Stimulated activated CD8-positive, alpha-beta memory T cell treated with anti-CD3 and anti-CD28 coated beads, Interleukin-7, amount 100 ng/mL, for 48 hours (primary cell): ENCODE measurements at regions not wholly inside any gene's neighbourhood (a gene's known extent, or its start where the extent isn't known, plus 50 kb on each side); places are given as distances from the start of the nearest gene placed in this dataset.

Source experiments
- DNase-seq, 2 donors: peaks; one replicate each; pipeline ENCODE4 v3.0.0-alpha.2; 2020; ENCODE audit warnings: low read depth in 1 of 2; ENCODE audit errors: extremely low read depth in 1 of 2

DNA sequence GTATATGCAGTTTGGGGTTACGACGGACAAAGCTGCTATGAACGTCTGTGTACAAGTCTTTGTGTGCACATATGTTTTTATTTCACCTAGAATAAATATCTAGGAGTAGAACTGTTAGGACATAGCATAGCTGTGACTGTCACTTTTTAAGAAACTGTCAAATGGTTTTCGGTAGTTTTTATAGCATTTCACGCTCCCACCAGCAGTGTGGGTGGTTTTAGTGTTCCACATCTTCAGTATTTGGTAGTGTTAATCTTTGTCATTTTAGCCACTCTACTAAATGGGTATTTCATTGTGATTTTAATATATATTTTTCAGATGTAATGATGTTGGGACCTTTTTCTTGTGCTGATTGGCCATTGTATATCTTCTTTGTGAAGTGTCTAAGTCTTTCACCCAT is 109.1 kb upstream of the BCAT1 start:
- no peak for DNase-seq

DNA sequence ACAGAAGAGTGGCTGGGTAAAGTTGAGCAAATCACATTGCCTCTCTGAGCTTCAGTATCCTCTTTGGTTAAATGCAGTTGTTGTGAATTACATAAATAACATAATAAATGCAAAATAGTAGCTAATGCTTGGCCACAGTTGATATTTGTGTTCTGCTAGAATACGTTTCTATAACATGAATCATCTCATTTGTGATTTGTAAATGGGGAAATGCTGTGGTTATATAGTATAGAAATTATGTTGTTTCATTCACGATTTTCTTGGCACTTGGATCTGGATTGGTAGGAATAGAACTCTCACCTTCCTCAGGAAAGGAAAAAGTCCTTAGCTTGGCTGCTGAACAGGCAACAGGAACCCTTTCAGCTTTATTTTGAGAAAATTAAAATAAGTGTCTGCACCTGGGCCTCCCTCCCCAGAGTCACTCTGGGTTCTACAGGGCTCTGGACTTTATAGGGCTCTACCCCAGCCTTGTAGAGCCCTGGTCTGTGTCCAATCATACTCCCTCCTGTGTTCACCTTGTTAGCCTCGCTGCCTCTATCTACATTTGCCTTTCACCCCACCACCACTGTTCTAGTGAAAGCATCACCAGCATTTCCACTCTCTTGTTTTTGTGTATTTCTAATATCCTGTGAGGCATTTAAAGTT is 107.7 kb upstream of the BCAT1 start:
- DNase-seq = no peak

DNA sequence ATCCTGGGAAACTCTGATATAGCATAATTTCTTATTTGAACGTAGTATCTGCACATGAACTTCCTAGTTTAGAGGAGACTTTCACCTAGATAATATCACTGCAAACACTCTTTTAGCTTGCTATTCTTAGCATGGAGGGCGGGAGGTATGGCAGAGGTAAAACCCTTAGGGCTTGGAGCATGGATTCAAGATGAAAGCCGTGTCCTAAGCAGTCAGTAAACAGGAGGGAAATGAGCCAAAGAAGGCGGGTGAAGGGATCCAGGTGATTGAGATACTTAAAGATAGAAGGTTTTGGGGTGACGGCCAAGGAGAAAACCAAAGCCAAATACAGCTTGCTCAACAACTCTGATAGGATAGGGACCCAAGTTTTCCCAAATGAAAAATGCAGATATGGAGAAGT is 107.1 kb upstream of the BCAT1 start:
- no peak for DNase-seq

DNA sequence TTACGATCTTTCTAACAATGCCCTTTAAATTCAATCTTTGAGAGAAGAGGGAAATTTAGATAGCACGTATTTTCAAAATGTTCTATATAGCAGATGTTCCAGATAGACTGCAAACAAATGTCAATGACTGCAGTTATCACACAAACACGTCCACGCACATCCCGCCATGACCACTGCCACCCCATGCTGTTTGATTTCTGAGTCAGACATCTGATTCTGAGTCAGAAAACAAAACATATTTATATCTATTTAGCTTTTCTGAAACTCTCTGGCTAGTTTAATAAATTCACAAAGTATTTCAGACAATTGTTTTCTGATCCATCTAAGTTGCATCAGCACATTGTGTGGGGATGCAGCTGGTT is 105.9 kb upstream of the BCAT1 start:
- DNase-seq = peak; percentile 34 to 57

DNA sequence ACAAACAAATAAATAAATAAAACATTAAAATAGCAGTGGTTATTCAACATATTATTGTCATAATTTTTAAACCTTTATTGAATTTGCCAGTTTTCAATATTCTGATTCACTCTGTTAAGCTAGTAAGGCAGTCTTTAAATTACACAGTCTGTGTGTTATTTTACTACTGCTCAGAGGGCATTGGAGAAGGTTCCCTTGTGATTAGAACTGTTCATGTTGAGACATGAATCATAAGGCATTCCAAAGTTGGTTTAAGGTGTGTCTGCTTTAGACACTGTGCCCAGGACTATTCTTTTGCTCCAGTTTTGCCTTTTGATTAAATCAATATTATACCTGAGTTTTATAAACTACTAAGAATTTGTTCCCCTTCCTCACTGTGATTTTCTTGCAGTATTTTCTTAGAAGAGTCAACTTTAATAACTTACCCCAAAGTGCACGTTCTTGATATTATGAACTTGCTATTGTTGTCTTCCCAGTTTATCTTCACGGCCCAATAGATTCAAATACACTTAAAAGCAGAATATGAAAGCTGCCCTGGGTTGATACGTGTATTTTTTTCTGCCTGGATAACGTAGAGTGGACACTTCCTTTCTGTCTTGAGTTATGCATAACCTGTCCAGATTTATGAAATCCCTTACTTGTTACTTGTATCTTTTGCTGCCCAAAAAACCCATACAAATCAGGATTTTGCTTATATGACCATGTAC is 105.3 kb upstream of the BCAT1 start:
- no peak for DNase-seq

DNA sequence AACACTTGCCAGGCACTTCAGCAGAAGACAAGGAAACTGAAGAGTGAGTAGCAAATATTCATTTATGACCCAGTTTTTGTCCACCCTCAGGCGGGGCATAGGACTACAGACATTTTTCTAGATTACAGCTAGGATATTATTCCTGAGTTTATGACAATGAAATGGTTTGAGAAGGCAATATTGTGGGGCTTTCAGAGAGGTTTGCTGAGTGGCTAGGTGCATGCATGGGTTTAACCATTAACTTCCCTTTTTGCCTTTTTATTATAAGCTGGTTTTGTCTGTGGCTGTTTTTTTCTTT is 104.0 kb upstream of the BCAT1 start:
- no peak for DNase-seq

DNA sequence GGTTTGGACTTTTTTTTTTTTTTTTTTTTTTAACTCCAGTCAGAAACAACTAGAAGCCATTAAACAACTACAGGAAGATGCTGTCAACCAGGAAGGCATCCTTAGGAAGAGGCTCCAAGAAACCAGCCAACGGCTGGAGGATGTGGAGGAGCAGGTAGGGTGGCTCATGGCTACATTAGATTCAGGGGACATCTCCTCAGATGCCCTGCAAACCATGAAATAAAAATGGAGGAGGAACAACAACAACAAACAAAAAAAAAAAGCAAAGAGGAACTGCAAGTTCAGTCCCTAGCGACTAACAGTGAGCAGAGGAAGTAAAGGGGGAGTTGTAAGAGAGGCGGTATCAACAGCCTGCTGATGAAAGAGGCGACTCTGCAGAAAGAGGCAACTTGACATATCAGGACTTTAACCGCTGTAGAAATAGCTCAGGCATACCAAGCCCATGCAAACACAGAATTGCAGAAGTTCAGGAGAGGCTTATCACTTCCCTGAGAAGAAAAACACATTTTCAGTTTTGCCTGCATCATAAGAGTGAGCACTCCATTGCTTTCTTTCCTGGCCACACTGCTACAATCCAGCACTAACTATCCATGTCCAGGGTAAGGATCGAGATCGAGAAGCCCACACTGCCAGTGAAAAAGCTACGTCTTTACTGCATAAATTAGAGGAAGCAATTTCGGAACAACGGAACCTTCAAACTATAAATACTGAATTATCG is 103.5 kb upstream of the BCAT1 start:
- peak; percentile 6 to 10 for DNase-seq

DNA sequence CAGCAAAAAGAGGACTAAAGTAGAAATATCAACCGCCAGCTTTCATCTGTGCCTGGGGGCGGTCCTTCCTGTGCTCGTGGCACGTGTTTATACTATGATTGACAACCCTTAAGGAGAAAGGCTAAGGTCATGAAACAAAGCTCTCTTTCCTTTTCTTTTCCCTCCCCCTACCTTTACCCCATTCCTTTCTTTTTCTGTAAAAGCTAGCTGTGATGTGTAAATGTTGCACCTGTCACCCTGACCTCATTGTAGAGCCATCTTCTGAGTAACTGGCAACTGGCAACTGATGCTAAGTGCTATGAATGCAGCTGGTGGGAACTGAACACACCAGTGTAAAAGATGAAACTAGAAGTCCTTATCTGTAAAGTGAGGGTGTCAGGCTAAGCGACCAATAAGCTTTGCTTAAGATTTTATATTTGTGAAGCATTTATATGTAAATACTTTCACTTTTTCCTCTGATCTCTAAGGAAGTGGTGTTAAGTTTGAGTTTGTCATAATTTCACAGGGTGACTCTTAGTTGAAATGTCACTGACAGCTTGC is 102.8 kb upstream of the BCAT1 start:
- peak; percentile 16 to 30 for DNase-seq

DNA sequence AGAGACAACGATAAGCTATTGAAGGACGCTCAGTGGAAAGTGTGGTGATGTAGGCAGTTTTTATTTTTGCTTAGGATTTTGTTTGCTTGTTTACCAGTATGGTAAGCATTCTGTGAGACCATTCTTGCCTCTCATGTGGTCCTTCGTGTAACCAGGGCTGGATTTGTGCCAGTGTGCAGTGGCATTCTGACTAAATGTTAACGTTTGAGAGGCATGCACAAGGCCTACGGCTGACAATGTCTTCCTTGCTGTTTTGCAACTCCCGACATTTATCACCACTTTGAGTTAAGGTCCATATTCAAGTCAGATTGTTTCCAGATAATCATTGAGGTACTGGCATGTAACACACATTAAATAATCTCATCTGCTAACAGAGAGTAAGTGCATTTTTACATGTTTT is 102.3 kb upstream of the BCAT1 start:
- no peak for DNase-seq

DNA sequence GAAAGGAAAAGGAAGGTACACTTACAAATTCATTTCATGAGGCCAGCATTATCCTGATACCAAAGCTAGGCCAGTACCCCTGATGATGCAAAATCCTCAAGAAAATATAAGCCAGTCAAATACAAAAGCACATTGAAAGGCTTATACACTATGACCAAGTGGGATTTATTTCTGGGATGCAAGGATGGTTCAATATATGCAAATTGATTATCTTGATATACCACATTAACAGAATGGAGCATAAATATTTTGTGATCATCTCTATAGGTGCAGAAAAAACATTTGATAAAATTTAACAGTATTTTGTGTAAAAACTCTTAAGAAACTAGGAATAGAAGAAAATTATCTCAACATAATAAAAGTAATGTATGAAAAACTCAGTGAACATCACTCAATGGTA is 97.0 kb upstream of the BCAT1 start:
- DNase-seq = no peak

DNA sequence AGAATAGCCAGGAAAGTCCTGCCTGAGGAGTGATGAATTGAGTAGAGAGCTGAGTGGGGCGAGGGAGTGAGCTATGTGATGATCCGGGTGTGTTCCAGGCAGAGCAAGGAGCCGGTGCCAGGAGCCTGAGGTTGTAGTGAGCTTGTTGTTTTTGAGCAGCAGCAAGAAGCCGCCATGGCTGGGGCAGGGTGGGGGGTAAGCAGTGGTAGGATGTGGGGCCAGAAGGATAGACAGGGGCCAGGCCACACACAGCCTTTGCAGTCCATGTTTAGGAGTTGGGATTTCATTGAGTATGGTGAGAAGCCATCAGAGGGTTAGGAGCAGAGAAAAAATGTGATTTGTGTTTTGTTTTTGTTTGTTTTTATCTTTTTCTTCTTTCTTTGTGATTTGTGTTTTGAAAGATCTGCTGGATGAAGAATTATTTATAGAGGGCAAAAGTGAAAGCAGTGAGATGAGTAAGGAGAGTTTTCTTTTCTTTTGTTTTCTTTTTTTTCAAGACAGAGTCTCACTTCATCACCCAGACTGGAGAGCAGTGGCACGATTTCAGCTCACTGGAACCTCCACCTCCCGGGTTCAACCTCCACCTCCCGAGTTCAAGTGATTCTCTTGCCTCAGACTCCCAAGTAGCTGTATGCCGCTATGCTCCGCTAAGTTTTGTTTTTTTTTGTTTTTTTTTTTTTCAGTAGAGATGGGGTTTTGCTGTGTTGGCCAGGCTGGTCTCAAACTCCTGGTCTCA is 92.3 kb upstream of the BCAT1 start:
- no peak for DNase-seq

DNA sequence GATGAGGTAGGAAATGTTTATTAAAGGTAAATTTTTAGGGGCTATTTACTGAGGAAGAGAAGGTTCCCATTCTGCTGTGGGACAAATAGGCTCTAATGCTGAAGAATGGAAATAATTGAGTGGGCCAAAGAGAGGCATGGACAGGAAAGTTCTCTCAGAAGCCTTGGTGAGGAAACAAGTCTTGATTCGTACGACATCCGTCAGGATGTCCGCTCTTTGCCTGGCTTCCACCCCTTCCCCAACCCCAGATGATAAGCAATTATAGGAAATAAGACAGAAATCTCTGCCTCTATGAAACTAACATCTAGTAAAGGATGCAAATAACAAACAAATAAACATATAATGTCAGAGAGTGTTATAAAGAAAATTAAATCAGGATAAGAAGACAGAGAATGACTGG is 91.7 kb upstream of the BCAT1 start:
- DNase-seq = no peak

DNA sequence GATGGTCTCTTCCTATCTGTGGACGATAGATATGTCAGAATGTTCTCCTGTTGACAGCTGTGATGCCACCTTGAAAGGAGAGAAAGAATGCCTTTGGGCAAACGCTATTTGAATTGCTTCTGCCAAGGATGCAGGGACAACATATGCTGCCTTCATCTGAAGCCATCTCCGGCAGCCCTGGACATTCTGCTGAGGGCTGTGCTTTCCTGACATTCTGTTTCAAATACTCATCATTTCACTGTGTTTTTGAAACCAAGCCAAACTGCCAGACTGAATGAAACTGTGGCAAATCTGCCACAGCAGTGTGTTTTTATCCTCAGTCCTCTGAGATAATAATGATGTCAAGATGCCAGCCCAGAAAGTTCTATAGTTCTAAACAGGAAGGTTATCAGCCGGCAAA is 85.8 kb upstream of the BCAT1 start:
- DNase-seq = no peak

DNA sequence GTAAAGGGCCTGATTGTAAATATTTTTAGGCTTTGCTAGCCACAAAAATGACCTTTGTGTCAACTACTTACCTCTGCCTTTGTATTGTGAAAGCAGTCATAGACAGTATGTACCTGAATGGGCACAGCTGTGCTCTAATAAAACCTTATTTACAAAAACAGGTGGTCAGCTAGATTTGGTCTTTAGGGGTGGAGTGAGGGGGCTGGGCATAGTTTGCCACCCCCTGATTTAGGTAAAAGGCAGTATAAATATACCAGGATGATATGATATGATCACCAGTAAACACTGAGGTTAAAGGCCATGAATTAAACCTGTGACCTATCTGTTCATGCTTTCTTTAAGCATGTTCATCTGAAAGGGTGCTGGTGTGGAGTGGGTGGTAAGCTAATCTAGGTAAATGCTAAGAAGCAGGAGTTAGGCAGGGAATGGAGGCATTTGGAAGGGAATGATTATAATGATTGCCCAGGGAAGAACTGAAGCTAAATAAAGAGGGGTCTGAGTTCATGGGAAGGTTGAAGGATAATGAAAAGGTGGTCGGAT is 77.1 kb upstream of the BCAT1 start:
- DNase-seq = no peak

DNA sequence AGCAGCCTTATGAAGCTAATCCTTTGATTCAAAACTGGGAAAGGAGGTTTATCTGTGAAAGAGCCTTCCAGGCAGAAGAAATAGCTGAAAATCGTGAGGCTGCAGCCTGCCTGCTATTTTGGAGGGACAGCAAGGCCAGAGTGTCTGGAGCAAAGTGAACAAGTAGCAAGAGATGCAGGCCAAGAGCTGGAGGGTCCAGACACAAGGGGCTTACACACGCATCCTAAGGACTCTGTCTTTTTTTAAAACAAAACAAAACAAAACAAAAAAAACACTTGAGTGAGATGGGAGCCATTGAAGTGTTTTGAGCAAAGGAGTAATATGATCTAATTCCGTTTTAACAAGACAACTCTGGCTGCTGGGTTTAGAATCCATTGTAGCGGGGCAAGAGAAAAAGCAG is 76.4 kb upstream of the BCAT1 start:
- DNase-seq = no peak

DNA sequence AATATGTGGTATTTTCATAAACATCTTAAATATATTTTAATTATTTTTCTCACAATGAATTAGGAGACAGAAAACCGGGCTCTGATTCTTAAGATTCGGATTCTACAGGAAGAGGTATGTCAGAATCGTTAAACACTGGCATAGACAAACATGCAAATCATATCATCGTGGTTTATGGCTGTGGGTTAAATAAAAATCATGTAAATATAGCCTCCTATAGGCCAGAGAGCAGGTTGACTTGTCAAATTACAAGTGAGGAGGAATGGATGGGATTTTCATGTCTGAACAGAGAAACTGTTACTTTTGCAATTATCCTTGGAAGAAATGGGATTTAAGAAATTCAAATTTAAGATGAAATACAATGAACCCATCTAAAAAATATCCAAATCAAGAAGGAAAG is 74.9 kb upstream of the BCAT1 start:
- no peak for DNase-seq

DNA sequence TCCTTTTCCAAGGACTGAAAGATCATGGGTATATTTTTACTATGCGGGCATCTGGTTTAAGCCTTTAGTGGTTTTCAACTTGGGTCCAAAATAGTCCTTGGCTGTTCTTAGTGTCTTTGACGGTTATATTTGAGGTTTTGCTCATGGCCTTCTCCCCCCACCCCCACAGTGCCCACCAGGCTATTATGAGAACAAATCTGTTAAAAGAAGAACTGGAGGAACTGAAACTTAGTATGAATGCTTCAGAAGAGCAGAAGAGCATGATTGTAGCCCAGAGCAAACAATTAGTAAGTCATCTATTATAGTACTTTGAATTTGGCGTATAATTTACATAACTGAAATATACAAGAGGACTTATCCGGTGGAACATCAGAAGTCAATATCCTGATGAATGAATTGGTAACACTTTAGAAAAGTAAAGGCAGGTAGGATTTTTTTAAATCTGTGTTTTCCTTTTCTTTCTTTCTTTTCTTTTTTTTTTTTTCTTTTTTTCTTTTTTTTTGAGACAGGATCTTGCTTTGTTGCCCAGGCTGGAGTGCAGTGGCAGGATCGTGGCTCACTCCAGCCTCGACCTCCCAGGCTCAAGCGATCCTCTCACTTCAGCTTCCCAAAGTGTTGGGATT is 71.8 kb upstream of the BCAT1 start:
- DNase-seq = no peak

DNA sequence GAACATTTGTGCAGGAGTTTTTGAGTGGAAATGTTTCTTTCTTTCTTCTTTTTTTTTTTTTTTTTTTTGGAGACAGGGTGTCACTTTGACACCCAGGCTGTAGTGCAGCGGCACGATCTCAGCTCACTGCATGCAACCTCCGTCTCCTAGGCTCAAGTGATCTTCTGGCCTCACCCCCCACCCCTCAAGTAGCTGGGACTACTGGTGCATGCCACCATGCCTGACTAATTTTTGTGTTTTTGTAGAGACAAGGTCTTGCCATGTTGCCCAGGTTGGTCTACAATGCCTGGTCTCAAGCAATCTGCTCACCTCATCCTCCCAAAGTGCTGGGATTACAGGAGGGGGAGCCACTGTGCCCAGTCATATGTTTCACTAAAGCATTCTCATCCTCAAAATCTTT is 69.2 kb upstream of the BCAT1 start:
- DNase-seq = no peak

DNA sequence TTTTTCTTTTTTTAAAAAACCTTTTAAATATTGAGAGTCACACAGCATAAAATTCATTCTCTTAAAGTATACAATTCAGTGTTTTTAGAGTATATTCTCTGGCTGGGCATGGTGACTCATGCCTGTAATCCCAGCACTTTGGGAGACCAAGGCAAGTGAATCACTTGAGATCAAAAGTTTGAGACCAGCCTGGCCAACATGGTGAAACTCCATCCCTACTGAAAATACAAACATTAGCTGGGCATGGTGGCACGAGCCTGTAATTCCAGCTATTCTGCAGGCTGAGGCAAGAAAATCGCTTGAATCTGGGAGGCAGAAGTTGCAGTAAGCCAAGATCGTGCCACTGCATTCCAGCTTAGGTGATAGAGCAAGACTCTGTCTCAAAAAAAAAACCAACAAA is 68.4 kb upstream of the BCAT1 start:
- no peak for DNase-seq

DNA sequence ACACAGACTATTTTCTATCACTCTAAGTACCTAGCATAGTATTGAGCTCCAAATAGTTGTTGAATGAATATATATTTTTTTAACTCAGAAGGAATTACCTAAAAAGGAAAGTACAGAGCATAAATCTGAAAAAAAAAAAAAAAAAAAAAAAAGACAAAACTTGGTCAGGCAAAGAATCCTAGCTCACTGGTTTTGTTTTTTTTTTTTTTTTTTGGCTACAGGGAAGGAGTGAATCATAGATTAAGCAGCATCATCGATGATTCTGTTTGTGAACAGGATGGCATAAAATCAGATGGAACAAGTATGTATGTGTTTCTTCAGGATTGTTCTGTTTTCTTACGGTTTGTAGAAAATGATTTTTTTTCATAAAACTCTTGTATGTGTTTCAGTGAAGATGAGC is 66.1 kb upstream of the BCAT1 start:
- DNase-seq = no peak

DNA sequence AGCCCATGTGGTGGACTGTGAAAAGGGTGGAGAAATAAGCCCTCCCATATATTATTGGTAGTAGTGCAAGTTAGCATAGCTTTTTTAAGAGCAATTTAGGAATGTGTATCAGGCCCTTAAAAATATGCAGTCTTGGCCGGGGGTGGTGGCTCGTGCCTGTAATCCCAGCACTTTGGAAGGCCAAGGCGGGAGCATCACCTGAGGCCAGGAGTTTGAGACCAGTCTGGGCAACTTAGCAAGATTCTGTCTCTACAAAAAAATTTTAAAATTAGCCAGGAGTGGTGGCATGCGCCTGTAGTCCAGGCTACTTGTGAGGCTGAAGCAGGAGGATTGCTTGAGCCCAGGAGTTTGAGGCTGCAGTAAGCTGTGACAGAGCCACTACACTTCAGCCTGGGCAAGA is 64.2 kb upstream of the BCAT1 start:
- DNase-seq = no peak
